Loucy (cell line): ENCODE measurements at regions not wholly inside any gene's neighbourhood (a gene's known extent, or its start where the extent isn't known, plus 50 kb on each side); places are given as distances from the start of the nearest gene placed in this dataset.

ENCODE experiments used
- H2AFZ ChIP-seq: fragments of 200-600 bp; sonication (generic); 2 replicates; pipeline ENCODE4 v1.6.0; 2016; ENCODE audit warnings: antibody characterized with exemption, mild to moderate bottlenecking, low read length, moderate library complexity
- H3F3A ChIP-seq: fragments of 200-600 bp; 2 replicates; pipeline ENCODE4 v1.6.0; 2016; ENCODE audit warnings: antibody characterized with exemption, low read depth, mild to moderate bottlenecking
- H3K27me3 ChIP-seq: fragments of 200-600 bp; sonication (generic); 2 replicates; pipeline ENCODE4 v1.6.1; 2014; ENCODE audit warnings: low read length, mild to moderate bottlenecking; ENCODE audit not compliant: insufficient read depth, poor library complexity, severe bottlenecking
- H3K36me3 ChIP-seq: fragments of 200-600 bp; sonication (generic); 2 replicates; pipeline ENCODE4 v1.6.1; 2016; ENCODE audit warnings: low read length; ENCODE audit not compliant: insufficient read depth
- H3K4me1 ChIP-seq: fragments of 200-600 bp; sonication (generic); 2 replicates; pipeline ENCODE4 v1.5.1; 2014; ENCODE audit warnings: low read length, mild to moderate bottlenecking; ENCODE audit not compliant: insufficient read depth, poor library complexity, severe bottlenecking
- H3K4me2 ChIP-seq: fragments of 200-600 bp; sonication (generic); 2 replicates; pipeline ENCODE4 v1.6.0; 2014; ENCODE audit warnings: antibody characterized with exemption, low read length, low read depth, mild to moderate bottlenecking; ENCODE audit not compliant: poor library complexity, severe bottlenecking
- H3K4me3 ChIP-seq: fragments of 200-600 bp; sonication (generic); 2 replicates; pipeline ENCODE4 v1.5.1; 2014; ENCODE audit warnings: low read length, mild to moderate bottlenecking, mixed read lengths; ENCODE audit not compliant: poor library complexity, severe bottlenecking
- H3K79me2 ChIP-seq: fragments of 200-600 bp; sonication (generic); 2 replicates; pipeline ENCODE4 v1.6.1; 2014; ENCODE audit warnings: low read length; ENCODE audit not compliant: insufficient read depth
- H3K9ac ChIP-seq: fragments of 200-600 bp; sonication (generic); 2 replicates; pipeline ENCODE4 v1.6.0; 2014; ENCODE audit warnings: mild to moderate bottlenecking, low read depth, low read length, moderate library complexity; ENCODE audit not compliant: poor library complexity, severe bottlenecking
- H3K9me2 ChIP-seq: fragments of 200-600 bp; sonication (generic); replicated peaks from 2 replicates; pipeline ENCODE4 v1.6.1; 2016; ENCODE audit warnings: low read depth, low read length, mixed read lengths
- H3K9me3 ChIP-seq: fragments of 200-600 bp; sonication (generic); 2 replicates; pipeline ENCODE4 v1.6.1; 2014; ENCODE audit warnings: mild to moderate bottlenecking, antibody characterized with exemption, low read length, low read depth; ENCODE audit not compliant: insufficient read depth
- H4K20me1 ChIP-seq: fragments of 200-600 bp; sonication (generic); 2 replicates; pipeline ENCODE4 v1.6.0; 2014; ENCODE audit warnings: antibody characterized with exemption, low read length, mild to moderate bottlenecking; ENCODE audit not compliant: insufficient read depth, poor library complexity, severe bottlenecking
- CTCF ChIP-seq: fragments of 200-600 bp; sonication (generic); conservative IDR thresholded peaks from 2 replicates; pipeline ENCODE4 v1.5.1; 2014; ENCODE audit warnings: mild to moderate bottlenecking, antibody characterized with exemption, low read length
- EZH2phosphoT487 ChIP-seq: fragments of 200-600 bp; IDR thresholded peaks from 2 replicates; pipeline ENCODE4 v1.6.1; 2018; ENCODE audit warnings: antibody characterized with exemption, mild to moderate bottlenecking, moderate library complexity, borderline replicate concordance

DNA sequence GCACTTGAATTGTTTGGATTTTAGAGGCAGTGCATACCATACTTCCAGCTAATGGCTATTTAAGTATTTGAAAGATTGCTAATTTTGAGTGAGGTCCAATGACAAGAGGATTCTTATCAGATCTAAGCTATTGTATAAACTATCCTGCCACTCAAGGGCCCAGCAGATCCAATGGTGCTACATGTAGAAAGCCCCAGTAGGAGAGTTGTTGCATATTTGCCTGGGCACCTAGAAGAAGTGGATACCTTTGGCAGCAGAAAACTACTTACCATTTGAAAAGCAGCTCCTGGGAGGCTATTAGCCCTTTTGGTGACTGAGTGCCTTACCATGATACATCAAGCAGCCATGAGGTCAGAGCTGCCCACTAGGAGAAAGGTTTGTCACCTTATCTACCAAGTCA, 447.3 kb downstream of the C4orf33 start:
- H3K4me3 ChIP-seq: no peak overlapping the region
- H3K4me2 ChIP-seq: no peak overlapping the region
- H3K9me3 ChIP-seq: no peaks in the 10 kb centered on the region
- H2AFZ ChIP-seq: no peak overlapping the region
- H3K4me1 ChIP-seq: no peaks in the 10 kb centered on the region
- no peaks in the 10 kb centered on the region for H3F3A ChIP-seq
- H3K79me2 ChIP-seq: no peaks in the 10 kb centered on the region
- no peaks in the 10 kb centered on the region for H3K9me2 ChIP-seq
- H3K36me3 ChIP-seq: no peaks in the 10 kb centered on the region
- H4K20me1 ChIP-seq: no peaks in the 10 kb centered on the region
- no peaks in the 10 kb centered on the region for H3K27me3 ChIP-seq
- TF ChIP-seq EZH2phosphoT487 (no peak), CTCF (no peak)
- no peak overlapping the region for H3K9ac ChIP-seq

- Histone ChIP-seq H3K4me2 (no peak overlapping the region), H2AFZ (no peak overlapping the region), H3K4me3 (no peak overlapping the region), H3K9me2 (no peaks in the 10 kb centered on the region), H3K9me3 (no peaks in the 10 kb centered on the region), H3K79me2 (no peaks in the 10 kb centered on the region), H3F3A (no peaks in the 10 kb centered on the region), H3K36me3 (no peaks in the 10 kb centered on the region), H4K20me1 (no peaks in the 10 kb centered on the region), H3K27me3 (no peaks in the 10 kb centered on the region), H3K9ac (no peak overlapping the region), H3K4me1 (no peaks in the 10 kb centered on the region)
- TF ChIP-seq EZH2phosphoT487 (no peak), CTCF (no peak)
Measured at GRCh38 chr4:129545599-129546278, 449.8 kb downstream of the C4orf33 start.

- no peaks in the 10 kb centered on the region for H3F3A ChIP-seq
- H3K79me2 ChIP-seq: no peaks in the 10 kb centered on the region
- no peak overlapping the region for H3K4me3 ChIP-seq
- H4K20me1 ChIP-seq: no peaks in the 10 kb centered on the region
- H3K9ac ChIP-seq: no peak overlapping the region
- H3K4me2 ChIP-seq: no peak overlapping the region
- H3K9me2 ChIP-seq: no peaks in the 10 kb centered on the region
- TF ChIP-seq CTCF (no peak), EZH2phosphoT487 (no peak)
- H3K27me3 ChIP-seq: no peaks in the 10 kb centered on the region
- H2AFZ ChIP-seq: no peak overlapping the region
- no peaks in the 10 kb centered on the region for H3K9me3 ChIP-seq
- no peaks in the 10 kb centered on the region for H3K36me3 ChIP-seq
- H3K4me1 ChIP-seq: no peaks in the 10 kb centered on the region
Measured at GRCh38 chr4:129546531-129546930, 450.6 kb downstream of the C4orf33 start.
